Neural cell (in vitro differentiated cells): ENCODE measurements at regions not wholly inside any gene's neighbourhood (a gene's known extent, or its start where the extent isn't known, plus 50 kb on each side); places are given as distances from the start of the nearest gene placed in this dataset.

Experiments used
- EP300 ChIP-seq: fragments of 450-650 bp; conservative IDR thresholded peaks from 2 replicates; pipeline ENCODE4 v1.6.1; 2014; ENCODE audit warnings: antibody characterized with exemption, mild to moderate bottlenecking, moderate library complexity; ENCODE audit not compliant: poor library complexity, severe bottlenecking
- EZH2 ChIP-seq: fragments of 200-600, 300-800 bp; shearing (Covaris generic), sonication (generic); IDR thresholded peaks from 2 replicates; pipeline ENCODE4 v1.6.1; 2014; ENCODE audit warnings: antibody characterized with exemption, low read length, borderline replicate concordance, mild to moderate bottlenecking; ENCODE audit not compliant: insufficient read depth, poor library complexity, severe bottlenecking
- MXI1 ChIP-seq: fragments of 450-650 bp; conservative IDR thresholded peaks from 2 replicates; pipeline ENCODE4 v1.6.1; 2014; ENCODE audit warnings: antibody characterized with exemption, mild to moderate bottlenecking; ENCODE audit not compliant: poor library complexity, severe bottlenecking
- RAD21 ChIP-seq: fragments of 450-650 bp; conservative IDR thresholded peaks from 2 replicates; pipeline ENCODE4 v1.6.1; 2014; ENCODE audit warnings: antibody characterized with exemption, mild to moderate bottlenecking, moderate library complexity
- TAF1 ChIP-seq: IDR thresholded peaks from 2 replicates; pipeline ENCODE4 v1.6.1; 2012; ENCODE audit warnings: low read depth
- TF ChIP-seq, protein P1 (sequence below): fragments of 450-650 bp; IDR thresholded peaks from 2 replicates; pipeline ENCODE4 v1.5.1; 2014; ENCODE audit warnings: antibody characterized with exemption, mild to moderate bottlenecking, moderate library complexity; ENCODE audit not compliant: poor library complexity, severe bottlenecking
- TF ChIP-seq, protein P2 (sequence below): IDR thresholded peaks from 2 replicates; pipeline ENCODE4 v1.6.1; 2012; ENCODE audit warnings: borderline replicate concordance

DNA sequence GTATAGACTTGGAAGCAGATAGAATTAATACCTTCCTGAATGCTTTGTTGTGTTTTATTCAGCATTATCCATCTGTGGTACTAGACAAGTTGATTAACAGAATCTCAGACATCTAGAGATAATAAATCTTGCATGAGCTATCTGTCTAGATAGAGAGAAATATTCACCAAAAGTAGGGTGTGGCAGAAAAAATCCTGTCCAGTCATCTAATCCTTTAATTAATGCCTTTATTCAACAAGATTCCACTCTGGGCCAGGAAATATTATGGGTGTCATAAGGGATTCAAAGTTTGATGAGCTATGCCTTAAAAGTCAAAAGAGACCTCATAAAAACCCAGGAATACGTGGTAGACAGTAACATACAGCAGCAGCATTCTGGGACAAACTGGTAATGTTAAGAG lies 601.2 kb downstream of the LMO4 start:
- TF ChIP-seq, protein P1, sequence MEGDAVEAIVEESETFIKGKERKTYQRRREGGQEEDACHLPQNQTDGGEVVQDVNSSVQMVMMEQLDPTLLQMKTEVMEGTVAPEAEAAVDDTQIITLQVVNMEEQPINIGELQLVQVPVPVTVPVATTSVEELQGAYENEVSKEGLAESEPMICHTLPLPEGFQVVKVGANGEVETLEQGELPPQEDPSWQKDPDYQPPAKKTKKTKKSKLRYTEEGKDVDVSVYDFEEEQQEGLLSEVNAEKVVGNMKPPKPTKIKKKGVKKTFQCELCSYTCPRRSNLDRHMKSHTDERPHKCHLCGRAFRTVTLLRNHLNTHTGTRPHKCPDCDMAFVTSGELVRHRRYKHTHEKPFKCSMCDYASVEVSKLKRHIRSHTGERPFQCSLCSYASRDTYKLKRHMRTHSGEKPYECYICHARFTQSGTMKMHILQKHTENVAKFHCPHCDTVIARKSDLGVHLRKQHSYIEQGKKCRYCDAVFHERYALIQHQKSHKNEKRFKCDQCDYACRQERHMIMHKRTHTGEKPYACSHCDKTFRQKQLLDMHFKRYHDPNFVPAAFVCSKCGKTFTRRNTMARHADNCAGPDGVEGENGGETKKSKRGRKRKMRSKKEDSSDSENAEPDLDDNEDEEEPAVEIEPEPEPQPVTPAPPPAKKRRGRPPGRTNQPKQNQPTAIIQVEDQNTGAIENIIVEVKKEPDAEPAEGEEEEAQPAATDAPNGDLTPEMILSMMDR, result no peak
- no peak for TF ChIP-seq EP300
- TF ChIP-seq MXI1, result no peak
- TF ChIP-seq RAD21, result no peak
- no peak for TF ChIP-seq TAF1
- TF ChIP-seq EZH2, result no peak
- TF ChIP-seq, protein P2, sequence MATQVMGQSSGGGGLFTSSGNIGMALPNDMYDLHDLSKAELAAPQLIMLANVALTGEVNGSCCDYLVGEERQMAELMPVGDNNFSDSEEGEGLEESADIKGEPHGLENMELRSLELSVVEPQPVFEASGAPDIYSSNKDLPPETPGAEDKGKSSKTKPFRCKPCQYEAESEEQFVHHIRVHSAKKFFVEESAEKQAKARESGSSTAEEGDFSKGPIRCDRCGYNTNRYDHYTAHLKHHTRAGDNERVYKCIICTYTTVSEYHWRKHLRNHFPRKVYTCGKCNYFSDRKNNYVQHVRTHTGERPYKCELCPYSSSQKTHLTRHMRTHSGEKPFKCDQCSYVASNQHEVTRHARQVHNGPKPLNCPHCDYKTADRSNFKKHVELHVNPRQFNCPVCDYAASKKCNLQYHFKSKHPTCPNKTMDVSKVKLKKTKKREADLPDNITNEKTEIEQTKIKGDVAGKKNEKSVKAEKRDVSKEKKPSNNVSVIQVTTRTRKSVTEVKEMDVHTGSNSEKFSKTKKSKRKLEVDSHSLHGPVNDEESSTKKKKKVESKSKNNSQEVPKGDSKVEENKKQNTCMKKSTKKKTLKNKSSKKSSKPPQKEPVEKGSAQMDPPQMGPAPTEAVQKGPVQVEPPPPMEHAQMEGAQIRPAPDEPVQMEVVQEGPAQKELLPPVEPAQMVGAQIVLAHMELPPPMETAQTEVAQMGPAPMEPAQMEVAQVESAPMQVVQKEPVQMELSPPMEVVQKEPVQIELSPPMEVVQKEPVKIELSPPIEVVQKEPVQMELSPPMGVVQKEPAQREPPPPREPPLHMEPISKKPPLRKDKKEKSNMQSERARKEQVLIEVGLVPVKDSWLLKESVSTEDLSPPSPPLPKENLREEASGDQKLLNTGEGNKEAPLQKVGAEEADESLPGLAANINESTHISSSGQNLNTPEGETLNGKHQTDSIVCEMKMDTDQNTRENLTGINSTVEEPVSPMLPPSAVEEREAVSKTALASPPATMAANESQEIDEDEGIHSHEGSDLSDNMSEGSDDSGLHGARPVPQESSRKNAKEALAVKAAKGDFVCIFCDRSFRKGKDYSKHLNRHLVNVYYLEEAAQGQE, result no peak
